ENCODE measurements at regions not wholly inside any gene's neighbourhood (a gene's known extent, or its start where the extent isn't known, plus 50 kb on each side); places are given as distances from the start of the nearest gene placed in this dataset.

- no peak for TF ChIP-seq POLR2AphosphoS5 (IDR thresholded peaks at IDR 0.05)
- no peak for TF ChIP-seq POLR2A (IDR thresholded peaks at IDR 0.05)
These were observed 109.2 kb upstream of the CARMIL1 start for GRCh38 chr6:25169961-25170360.
